Fibroblast of lung (primary cell): ENCODE measurements at regions not wholly inside any gene's neighbourhood (a gene's known extent, or its start where the extent isn't known, plus 50 kb on each side); places are given as distances from the start of the nearest gene placed in this dataset.

Source experiments
- DNase-seq, 2 donors: peaks; one replicate each; pipeline versions ENCODE4 v3.0.0 to v3.0.0-alpha.2; 2010; ENCODE audit warnings: low read depth in 2 of 2
- H2AFZ ChIP-seq: 2 replicates; pipeline ENCODE4 v1.5.1; 2012; ENCODE audit warnings: low read length, control low read depth, inconsistent platforms
- H3K27ac ChIP-seq: 2 replicates; pipeline ENCODE4 v1.5.1; 2011; ENCODE audit warnings: low read length, control low read depth; ENCODE audit not compliant: insufficient read depth
- H3K27me3 ChIP-seq: 2 replicates; pipeline ENCODE4 v1.5.1; 2011; ENCODE audit warnings: mild to moderate bottlenecking, low read length; ENCODE audit not compliant: control insufficient read depth, insufficient read depth
- H3K36me3 ChIP-seq: 2 replicates; pipeline ENCODE4 v1.5.1; 2011; ENCODE audit warnings: low read length; ENCODE audit not compliant: control insufficient read depth, insufficient read depth
- H3K4me1 ChIP-seq: 2 replicates; pipeline ENCODE4 v1.5.1; 2011; ENCODE audit warnings: low read length; ENCODE audit not compliant: control insufficient read depth, insufficient read depth; ENCODE audit errors: extremely low read depth
- H3K4me2 ChIP-seq: 2 replicates; pipeline ENCODE4 v1.5.1; 2011; ENCODE audit warnings: low read length, control low read depth; ENCODE audit not compliant: insufficient read depth; ENCODE audit errors: extremely low read depth
- H3K4me3 ChIP-seq, 4 experiments: fragments of 200-600 bp in 1 of 4; sonication (generic) in 1 of 4; replicated peaks in 1 of 4; 2 replicates each; pipeline ENCODE4 v1.5.1; 2011 to 2016; ENCODE audit warnings: low read length in 4 of 4, low read depth in 3 of 4, mild to moderate bottlenecking in 3 of 4, control low read depth in 2 of 4, inconsistent platforms in 1 of 4, mixed read lengths in 1 of 4; ENCODE audit not compliant: insufficient read depth in 1 of 4; ENCODE audit errors: control extremely low read depth in 1 of 4
- H3K79me2 ChIP-seq: 2 replicates; pipeline ENCODE4 v1.5.1; 2012; ENCODE audit warnings: mild to moderate bottlenecking, low read length, inconsistent platforms; ENCODE audit not compliant: control insufficient read depth, insufficient read depth
- H3K9ac ChIP-seq: 2 replicates; pipeline ENCODE4 v1.5.1; 2011; ENCODE audit warnings: mild to moderate bottlenecking, low read length, control low read depth; ENCODE audit not compliant: insufficient read depth
- H3K9me3 ChIP-seq: 2 replicates; pipeline ENCODE4 v1.5.1; 2012; ENCODE audit warnings: low read depth, low read length; ENCODE audit not compliant: control insufficient read depth, insufficient read depth
- H4K20me1 ChIP-seq: 2 replicates; pipeline ENCODE4 v1.5.1; 2011; ENCODE audit warnings: low read length; ENCODE audit not compliant: control insufficient read depth, insufficient read depth; ENCODE audit errors: extremely low read depth
- EZH2 ChIP-seq: IDR thresholded peaks from 2 replicates; pipeline ENCODE4 v1.5.1; 2012; ENCODE audit warnings: low read length, control low read depth, mild to moderate bottlenecking; ENCODE audit errors: missing control alignments
- TF ChIP-seq, protein P1 (sequence below), 2 donors: IDR thresholded peaks in 1 of 2; conservative IDR thresholded peaks in 1 of 2; 1 replicate in 1 of 2; 2 replicates in 1 of 2; pipeline ENCODE4 v1.5.1; 2011 to 2012; ENCODE audit warnings: low read length in 2 of 2, control low read depth in 1 of 2, inconsistent platforms in 1 of 2, low read depth in 1 of 2, mild to moderate bottlenecking in 1 of 2

DNA sequence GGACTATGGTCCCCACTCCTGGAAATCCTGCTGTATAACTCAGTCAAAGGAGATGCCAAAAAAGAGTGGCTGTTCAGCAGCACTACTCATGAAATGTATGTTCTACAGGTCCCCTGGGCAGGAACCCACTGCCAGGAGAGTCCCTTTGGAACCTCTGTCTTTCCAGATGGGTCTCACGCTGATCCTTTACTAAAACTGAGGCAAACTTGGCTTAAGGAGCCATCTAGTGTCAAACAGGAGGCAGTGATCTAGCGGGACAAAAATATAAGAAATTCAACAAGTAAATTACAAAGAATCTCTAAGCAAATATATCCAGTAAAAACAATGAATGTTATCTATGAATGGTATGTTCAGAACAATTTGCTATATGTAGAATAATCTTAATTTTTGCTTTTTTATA, 80.5 kb upstream of the PRMT6 start:
- no peak overlapping the region for H3K9ac ChIP-seq
- no peaks in the 10 kb centered on the region for H3K27me3 ChIP-seq
- H3K79me2 ChIP-seq, result no peaks in the 10 kb centered on the region
- no peak overlapping the region for H3K27ac ChIP-seq
- no peaks in the 10 kb centered on the region for H3K36me3 ChIP-seq
- H3K4me2 ChIP-seq, result no peak overlapping the region
- DNase-seq, result peak in 1 of 2 donors; percentile 11
- no peaks in the 10 kb centered on the region for H4K20me1 ChIP-seq
- H3K4me1 ChIP-seq, result no peaks in the 10 kb centered on the region
- H3K9me3 ChIP-seq, result no peaks in the 10 kb centered on the region
- H2AFZ ChIP-seq, result no peak overlapping the region
- no peak overlapping the region for H3K4me3 ChIP-seq
- no peak for TF ChIP-seq EZH2
- TF ChIP-seq, protein P1, sequence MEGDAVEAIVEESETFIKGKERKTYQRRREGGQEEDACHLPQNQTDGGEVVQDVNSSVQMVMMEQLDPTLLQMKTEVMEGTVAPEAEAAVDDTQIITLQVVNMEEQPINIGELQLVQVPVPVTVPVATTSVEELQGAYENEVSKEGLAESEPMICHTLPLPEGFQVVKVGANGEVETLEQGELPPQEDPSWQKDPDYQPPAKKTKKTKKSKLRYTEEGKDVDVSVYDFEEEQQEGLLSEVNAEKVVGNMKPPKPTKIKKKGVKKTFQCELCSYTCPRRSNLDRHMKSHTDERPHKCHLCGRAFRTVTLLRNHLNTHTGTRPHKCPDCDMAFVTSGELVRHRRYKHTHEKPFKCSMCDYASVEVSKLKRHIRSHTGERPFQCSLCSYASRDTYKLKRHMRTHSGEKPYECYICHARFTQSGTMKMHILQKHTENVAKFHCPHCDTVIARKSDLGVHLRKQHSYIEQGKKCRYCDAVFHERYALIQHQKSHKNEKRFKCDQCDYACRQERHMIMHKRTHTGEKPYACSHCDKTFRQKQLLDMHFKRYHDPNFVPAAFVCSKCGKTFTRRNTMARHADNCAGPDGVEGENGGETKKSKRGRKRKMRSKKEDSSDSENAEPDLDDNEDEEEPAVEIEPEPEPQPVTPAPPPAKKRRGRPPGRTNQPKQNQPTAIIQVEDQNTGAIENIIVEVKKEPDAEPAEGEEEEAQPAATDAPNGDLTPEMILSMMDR (conservative IDR thresholded peaks at IDR 0.05 in 1 of 2, IDR thresholded peaks at IDR 0.05 in 1 of 2; ENCODE audit: low read depth in 1 of 2, low read length in 2 of 2), result peak in 1 of 2 donors; percentile 10

DNA sequence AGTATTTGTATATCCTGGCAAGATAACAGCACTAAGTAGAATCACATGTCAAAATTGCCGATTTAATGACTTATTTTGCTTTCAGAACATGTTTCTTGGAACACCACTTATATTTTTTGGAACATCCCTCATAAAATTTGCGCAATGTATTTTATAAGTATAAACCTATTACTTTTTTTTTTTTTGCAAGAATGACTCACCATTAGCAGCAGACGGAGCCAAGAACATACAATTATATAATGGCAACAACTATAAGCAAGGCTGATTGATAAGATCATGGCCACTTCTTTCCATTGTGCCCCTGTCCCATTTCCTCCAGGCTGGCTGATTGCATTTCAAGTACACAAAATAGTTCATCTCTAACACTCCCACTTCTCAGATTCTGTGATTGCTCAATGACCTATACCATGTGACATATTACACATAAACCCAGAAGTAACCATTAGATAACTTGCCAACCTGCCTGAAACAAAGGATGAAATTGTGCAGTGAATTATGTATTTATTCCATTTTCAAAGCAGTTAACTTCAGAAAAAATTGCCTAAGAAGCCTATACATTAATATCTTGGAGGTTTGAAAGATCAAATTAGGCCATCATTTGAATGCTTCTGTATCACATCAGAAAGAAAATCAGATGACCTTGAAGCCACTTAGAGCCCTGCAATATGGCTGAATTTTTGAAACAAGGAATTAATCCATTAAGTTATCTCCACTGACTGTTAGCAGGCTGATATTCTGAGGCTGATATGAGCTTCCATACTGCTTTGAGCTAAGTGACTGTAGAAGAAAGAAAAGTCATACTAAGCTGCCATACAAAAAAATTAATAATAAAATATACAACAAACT, 77.8 kb upstream of the PRMT6 start:
- no peaks in the 10 kb centered on the region for H3K9me3 ChIP-seq
- H3K36me3 ChIP-seq, result no peaks in the 10 kb centered on the region
- H3K9ac ChIP-seq, result no peak overlapping the region
- no peaks in the 10 kb centered on the region for H4K20me1 ChIP-seq
- DNase-seq, result peak; percentile 3 to 96
- H3K79me2 ChIP-seq, result no peaks in the 10 kb centered on the region
- H3K27ac ChIP-seq, result no peak overlapping the region
- no peaks in the 10 kb centered on the region for H3K27me3 ChIP-seq
- no peaks in the 10 kb centered on the region for H3K4me1 ChIP-seq
- H2AFZ ChIP-seq, result no peak overlapping the region
- H3K4me2 ChIP-seq, result no peak overlapping the region
- TF ChIP-seq, protein P1 (conservative IDR thresholded peaks at IDR 0.05 in 1 of 2, IDR thresholded peaks at IDR 0.05 in 1 of 2; ENCODE audit: low read depth in 1 of 2, low read length in 2 of 2), result no peak
- TF ChIP-seq EZH2, result no peak
- no peak overlapping the region for H3K4me3 ChIP-seq

DNA sequence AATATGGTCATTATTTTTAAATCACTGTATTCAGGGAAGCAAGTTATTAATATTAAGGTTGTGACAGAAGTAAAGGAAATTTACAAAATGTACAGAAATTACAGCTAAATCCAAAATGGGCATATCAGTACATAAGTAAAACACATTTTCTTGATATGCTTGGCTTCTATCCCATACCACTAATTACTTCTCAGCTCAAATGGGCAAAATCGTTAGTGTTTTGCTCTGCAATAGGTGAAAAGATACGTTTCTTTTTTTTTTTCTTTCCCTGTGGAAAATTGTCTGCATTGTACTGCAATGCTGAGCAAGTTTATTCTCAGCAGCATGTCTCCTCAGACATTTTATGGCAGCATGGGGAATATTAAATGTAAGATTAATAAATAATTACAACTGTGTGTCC, 77.1 kb upstream of the PRMT6 start:
- DNase-seq, result no peak
- no peaks in the 10 kb centered on the region for H3K79me2 ChIP-seq
- H3K4me2 ChIP-seq, result no peak overlapping the region
- H3K9me3 ChIP-seq, result no peaks in the 10 kb centered on the region
- no peak overlapping the region for H2AFZ ChIP-seq
- H3K27me3 ChIP-seq, result no peaks in the 10 kb centered on the region
- no peak overlapping the region for H3K27ac ChIP-seq
- no peaks in the 10 kb centered on the region for H3K4me1 ChIP-seq
- no peak overlapping the region for H3K4me3 ChIP-seq
- no peaks in the 10 kb centered on the region for H4K20me1 ChIP-seq
- no peaks in the 10 kb centered on the region for H3K36me3 ChIP-seq
- H3K9ac ChIP-seq, result no peak overlapping the region
- TF ChIP-seq, protein P1 (conservative IDR thresholded peaks at IDR 0.05 in 1 of 2, IDR thresholded peaks at IDR 0.05 in 1 of 2; ENCODE audit: low read depth in 1 of 2, low read length in 2 of 2), result no peak
- no peak for TF ChIP-seq EZH2
